ENCODE measurements at regions not wholly inside any gene's neighbourhood (a gene's known extent, or its start where the extent isn't known, plus 50 kb on each side); places are given as distances from the start of the nearest gene placed in this dataset.
"Not testable (repeated sequence)": the region's sequence is repeated elsewhere in the genome, so short reads cannot be mapped to it uniquely, and the experiment has no call there.

DNA sequence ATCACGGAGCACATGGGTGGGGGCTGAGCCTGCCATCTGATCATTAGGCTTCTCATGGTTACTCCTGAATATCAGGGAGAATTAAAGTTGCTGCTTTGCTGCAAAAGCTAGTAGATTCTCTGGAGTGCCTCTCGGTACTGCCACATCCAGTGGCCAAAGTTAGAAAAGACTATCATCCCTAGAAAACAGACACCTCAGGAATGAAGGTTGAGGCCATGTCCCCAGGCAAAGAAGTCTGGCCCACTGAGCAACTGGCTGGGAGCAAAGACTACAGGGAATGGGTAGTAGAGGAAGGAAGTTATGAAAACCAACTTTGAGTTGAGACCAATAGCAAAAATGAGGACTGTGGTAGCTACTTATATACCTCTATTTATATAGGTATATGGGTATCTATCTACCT, 258.7 kb downstream of the EFCAB11 start:
- Histone ChIP-seq H3K36me3 (no peaks in the 10 kb centered on the region), H3K4me1 (peaks cover 0 to 2% (median 0%) of the 10 kb centered on the region in 4 donors), H3K27me3 (no peaks in the 10 kb centered on the region), H3K9me3 (no peaks in the 10 kb centered on the region), H3K4me3 (no peak overlapping the region), H3K27ac (no peak overlapping the region)
- TF ChIP-seq, protein P1, sequence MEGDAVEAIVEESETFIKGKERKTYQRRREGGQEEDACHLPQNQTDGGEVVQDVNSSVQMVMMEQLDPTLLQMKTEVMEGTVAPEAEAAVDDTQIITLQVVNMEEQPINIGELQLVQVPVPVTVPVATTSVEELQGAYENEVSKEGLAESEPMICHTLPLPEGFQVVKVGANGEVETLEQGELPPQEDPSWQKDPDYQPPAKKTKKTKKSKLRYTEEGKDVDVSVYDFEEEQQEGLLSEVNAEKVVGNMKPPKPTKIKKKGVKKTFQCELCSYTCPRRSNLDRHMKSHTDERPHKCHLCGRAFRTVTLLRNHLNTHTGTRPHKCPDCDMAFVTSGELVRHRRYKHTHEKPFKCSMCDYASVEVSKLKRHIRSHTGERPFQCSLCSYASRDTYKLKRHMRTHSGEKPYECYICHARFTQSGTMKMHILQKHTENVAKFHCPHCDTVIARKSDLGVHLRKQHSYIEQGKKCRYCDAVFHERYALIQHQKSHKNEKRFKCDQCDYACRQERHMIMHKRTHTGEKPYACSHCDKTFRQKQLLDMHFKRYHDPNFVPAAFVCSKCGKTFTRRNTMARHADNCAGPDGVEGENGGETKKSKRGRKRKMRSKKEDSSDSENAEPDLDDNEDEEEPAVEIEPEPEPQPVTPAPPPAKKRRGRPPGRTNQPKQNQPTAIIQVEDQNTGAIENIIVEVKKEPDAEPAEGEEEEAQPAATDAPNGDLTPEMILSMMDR (IDR thresholded peaks at IDR 0.05) = no peak
- DNase-seq = no peak
- intact Hi-C loops (cut with DNase I; ENCODE audit: low total_unique reads) = no loop called here

DNA sequence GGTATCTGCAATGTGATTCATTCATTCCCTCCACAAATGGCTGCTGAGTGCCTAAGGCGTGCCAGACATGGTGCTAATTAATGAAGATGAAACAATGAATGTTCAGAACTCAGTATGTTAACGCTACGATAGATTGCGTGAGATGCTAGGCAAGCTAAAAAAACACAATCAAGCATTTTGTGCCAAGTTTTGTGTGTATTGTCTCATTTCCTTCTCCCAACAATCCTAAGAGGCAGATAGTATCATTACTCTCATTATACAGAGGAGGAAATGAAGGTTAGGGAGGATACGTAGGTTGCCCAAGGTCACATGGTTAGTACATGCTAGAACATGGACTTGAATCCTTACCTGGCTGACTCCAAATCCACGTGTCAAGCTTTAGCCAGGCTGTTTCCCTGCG, 264.4 kb downstream of the EFCAB11 start:
- TF ChIP-seq, protein P1 (IDR thresholded peaks at IDR 0.05) = no peak
- no peak overlapping the region for H3K27ac ChIP-seq
- H3K9me3 ChIP-seq = no peaks in the 10 kb centered on the region
- no peaks in the 10 kb centered on the region for H3K4me1 ChIP-seq
- DNase-seq = no peak
- H3K4me3 ChIP-seq = no peak overlapping the region
- no peaks in the 10 kb centered on the region for H3K36me3 ChIP-seq
- intact Hi-C loops (cut with DNase I; ENCODE audit: low total_unique reads) = no loop called here
- no peaks in the 10 kb centered on the region for H3K27me3 ChIP-seq

DNA sequence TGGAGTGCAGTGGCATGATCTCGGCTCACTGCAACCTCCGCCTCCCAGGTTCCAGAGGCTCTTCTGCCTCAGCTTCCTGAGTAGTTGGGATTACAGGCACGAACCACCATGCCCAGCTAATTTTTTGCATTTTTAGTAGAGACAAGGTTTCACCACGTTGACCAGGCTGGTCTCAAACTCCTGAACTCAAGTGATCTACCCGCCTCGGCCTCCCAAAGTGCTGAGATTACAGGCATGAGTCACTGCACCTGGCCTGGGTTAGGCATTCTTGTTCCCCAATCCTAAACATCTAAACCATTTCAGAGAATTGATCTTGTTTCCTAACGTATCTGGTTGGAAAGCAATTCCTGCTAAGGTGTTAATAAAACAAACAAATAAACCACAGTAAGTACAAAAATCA, 264.8 kb downstream of the EFCAB11 start:
- intact Hi-C loops (cut with DNase I; ENCODE audit: low total_unique reads); DNase-seq; H3K9me3 ChIP-seq; H3K36me3 ChIP-seq; H3K4me1 ChIP-seq; H3K27me3 ChIP-seq; H3K27ac ChIP-seq; H3K4me3 ChIP-seq: not testable (repeated sequence)

DNA sequence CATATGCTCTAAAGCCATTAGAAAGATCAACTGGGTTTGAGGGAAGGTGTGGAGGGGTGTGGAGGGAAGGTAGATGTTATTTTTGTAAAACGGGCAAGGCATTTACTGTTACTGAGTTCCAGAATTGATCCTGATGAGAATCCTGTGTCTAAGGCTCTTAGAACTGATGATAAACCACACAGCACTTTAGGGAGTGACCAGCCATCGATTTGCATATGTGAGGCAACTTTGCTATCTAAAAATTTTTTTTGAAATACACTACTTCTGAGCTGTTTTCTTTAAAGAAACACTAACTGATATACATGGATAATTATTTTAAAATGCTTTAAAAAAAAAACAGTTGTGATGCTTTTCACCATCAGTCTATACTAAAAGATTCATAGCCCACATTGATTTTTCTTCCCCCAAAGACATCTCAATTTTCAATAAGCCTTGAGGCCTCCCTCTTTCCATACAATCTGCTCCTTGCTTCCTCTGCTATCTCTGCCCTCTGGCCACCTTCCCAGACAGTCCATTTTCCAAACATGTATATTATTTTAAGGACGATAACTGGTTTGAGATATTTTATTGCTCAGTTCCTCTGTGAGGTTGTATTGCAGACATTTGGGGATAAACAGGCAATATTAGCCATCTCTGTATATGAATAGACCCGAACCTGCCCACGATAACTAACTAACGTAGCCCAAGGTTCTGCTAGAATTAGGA, 265.9 kb downstream of the EFCAB11 start:
- TF ChIP-seq, protein P1 (IDR thresholded peaks at IDR 0.05) = no peak
- Histone ChIP-seq H3K27ac (no peak overlapping the region), H3K9me3 (no peaks in the 10 kb centered on the region), H3K36me3 (no peaks in the 10 kb centered on the region), H3K27me3 (no peaks in the 10 kb centered on the region), H3K4me1 (no peaks in the 10 kb centered on the region), H3K4me3 (no peak overlapping the region)
- intact Hi-C loops (cut with DNase I; ENCODE audit: low total_unique reads) = no loop called here
- DNase-seq = no peak

DNA sequence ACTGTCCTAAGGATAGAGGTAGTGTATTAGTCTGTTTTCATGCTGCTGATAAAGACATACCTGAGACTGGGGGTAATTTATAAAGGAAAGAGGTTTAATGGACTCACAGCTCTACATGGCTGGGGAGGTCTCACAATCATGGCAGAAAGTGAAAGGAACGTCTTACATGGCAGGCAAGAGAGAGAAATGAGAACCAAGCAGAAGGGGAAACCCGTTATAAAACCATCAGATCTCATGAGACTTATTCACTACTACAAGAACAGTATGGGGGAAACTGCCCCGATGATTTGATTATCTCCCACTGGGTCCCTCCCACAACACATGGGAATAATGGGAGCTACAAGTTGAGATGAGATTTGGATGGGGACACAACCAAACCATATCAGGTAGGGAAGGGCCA, 267.4 kb downstream of the EFCAB11 start:
- intact Hi-C loops (cut with DNase I; ENCODE audit: low total_unique reads) = not testable (repeated sequence)

DNA sequence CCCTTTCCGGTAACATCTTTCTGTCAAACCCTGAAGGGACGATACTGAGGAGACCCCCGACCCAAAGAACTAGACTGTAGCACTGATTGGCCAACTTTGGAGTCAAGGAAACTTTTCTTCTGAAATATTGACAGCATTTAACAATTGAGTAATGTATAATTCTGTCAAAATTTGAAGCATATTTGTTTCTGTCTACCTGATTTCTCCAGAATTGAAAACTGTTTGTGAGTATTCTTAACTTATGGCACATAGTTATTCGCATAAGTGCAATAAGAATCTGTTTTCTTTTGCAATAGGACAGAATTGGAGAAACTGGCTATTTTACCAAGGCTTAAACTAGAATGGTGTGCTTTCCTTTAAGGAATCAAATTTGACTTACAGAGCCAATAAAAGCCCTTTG, 267.1 kb upstream of the FOXN3 start:
- TF ChIP-seq, protein P1 (IDR thresholded peaks at IDR 0.05) = no peak
- intact Hi-C loops (cut with DNase I; ENCODE audit: low total_unique reads) = no loop called here
- Histone ChIP-seq H3K27me3 (no peaks in the 10 kb centered on the region), H3K4me3 (no peak overlapping the region), H3K27ac (no peak overlapping the region), H3K9me3 (no peaks in the 10 kb centered on the region), H3K36me3 (no peaks in the 10 kb centered on the region), H3K4me1 (no peaks in the 10 kb centered on the region)
- no peak for DNase-seq

More for the DNA sequence above, 267.4 kb downstream of the EFCAB11 start:
- not testable (repeated sequence) for H3K4me1 ChIP-seq, H3K9me3 ChIP-seq, H3K36me3 ChIP-seq, DNase-seq, H3K4me3 ChIP-seq, H3K27ac ChIP-seq, H3K27me3 ChIP-seq

All from tibial artery (tissue), 4 donors.